Testis (tissue), 2 donors: ENCODE measurements at regions not wholly inside any gene's neighbourhood (a gene's known extent, or its start where the extent isn't known, plus 50 kb on each side); places are given as distances from the start of the nearest gene placed in this dataset.

ENCODE experiments used
- DNase-seq: peaks from one replicate; pipeline ENCODE4 v3.0.0-alpha.2; 2019
- H3K27ac ChIP-seq, 2 donors: fragments of 200-600 bp; sonication (generic); one replicate each; pipeline ENCODE4 v1.5.1; 2019
- H3K27me3 ChIP-seq: fragments of 200-600 bp; sonication (generic); one replicate; pipeline ENCODE4 v1.5.1; 2019
- H3K36me3 ChIP-seq: fragments of 200-600 bp; sonication (generic); one replicate; pipeline ENCODE4 v1.5.1; 2017; ENCODE audit warnings: low read depth; ENCODE audit errors: missing control alignments
- H3K4me1 ChIP-seq: fragments of 200-600 bp; sonication (generic); one replicate; pipeline ENCODE4 v1.5.1; 2019
- H3K4me3 ChIP-seq, 2 donors: fragments of 200-600 bp; sonication (generic); one replicate each; pipeline ENCODE4 v1.5.1; 2017 to 2019
- H3K9me3 ChIP-seq: fragments of 200-600 bp; sonication (generic); one replicate; pipeline ENCODE4 v1.5.1; 2017
- POLR2A ChIP-seq: fragments of 450-650 bp; IDR thresholded peaks from one replicate; pipeline ENCODE4 v1.6.1; 2017; ENCODE audit warnings: antibody characterized with exemption, mild to moderate bottlenecking, moderate library complexity
- WGBS, 2 donors: methylation state at CpG; one replicate each; pipeline ENCODE4 v1.1.5; 2018; 5-methylcytosine and 5-hydroxymethylcytosine counted together
- intact Hi-C: fragments of 100-400 bp; cut with DNase I; formaldehyde crosslinking; loops from one replicate; pipeline ENCODE4 v1.15.1; 2023; ENCODE audit warnings: low total_unique reads
- TF ChIP-seq, protein P1 (sequence below), 3 experiments: fragments of 450-650 bp in 2 of 3; fragments of 200-600 bp in 1 of 3; sonication (generic) in 1 of 3; IDR thresholded peaks; one replicate each; pipeline ENCODE4 v1.5.1; 2016 to 2019; ENCODE audit warnings: antibody characterized with exemption in 3 of 3, mild to moderate bottlenecking in 2 of 3, moderate library complexity in 1 of 3

DNA sequence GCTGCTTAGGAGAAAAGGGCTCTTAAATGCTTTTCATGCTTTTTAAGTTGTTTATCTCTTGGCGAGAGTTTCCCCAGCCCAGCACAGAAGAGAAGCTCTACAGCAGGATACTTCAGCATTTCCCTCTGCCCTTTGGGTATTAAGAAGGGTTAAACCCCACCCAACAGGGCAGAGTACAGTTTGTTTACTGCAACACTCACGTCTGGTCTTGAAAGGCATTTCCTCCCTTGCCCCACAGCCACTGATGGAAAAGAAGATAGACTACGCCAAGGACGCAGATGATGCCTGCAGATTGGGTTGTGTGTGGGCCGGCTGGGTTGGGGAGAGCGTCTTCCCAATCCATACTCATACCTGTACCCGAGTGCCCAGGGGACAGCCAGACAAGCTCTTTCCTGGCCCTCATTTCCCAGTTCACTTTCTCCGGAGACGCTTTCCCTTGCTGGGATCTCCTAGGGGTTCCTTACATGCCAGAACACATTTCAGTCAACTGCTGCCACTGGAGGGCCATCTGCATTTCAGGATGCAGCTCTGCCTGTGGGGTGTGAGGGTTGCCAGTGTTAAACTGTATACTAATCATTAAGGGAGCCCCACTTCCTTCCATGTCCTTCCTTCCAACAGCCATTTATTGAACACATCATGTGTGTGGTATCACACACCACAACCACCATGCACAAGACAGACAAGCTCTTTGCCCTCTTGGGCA, 96.5 kb upstream of the DHX15 start:
- Histone ChIP-seq H3K27me3 (no peaks in the 10 kb centered on the region), H3K36me3 (no peaks in the 10 kb centered on the region), H3K4me3 (no peak overlapping the region), H3K4me1 (no peaks in the 10 kb centered on the region), H3K27ac (no peak overlapping the region), H3K9me3 (no peaks in the 10 kb centered on the region)
- 75 to 78% methylated on average over 9 of the region's 9 CpGs for WGBS, 2 donors
- intact Hi-C loops = no loop called here
- DNase-seq = no peak
- TF ChIP-seq, protein P1, sequence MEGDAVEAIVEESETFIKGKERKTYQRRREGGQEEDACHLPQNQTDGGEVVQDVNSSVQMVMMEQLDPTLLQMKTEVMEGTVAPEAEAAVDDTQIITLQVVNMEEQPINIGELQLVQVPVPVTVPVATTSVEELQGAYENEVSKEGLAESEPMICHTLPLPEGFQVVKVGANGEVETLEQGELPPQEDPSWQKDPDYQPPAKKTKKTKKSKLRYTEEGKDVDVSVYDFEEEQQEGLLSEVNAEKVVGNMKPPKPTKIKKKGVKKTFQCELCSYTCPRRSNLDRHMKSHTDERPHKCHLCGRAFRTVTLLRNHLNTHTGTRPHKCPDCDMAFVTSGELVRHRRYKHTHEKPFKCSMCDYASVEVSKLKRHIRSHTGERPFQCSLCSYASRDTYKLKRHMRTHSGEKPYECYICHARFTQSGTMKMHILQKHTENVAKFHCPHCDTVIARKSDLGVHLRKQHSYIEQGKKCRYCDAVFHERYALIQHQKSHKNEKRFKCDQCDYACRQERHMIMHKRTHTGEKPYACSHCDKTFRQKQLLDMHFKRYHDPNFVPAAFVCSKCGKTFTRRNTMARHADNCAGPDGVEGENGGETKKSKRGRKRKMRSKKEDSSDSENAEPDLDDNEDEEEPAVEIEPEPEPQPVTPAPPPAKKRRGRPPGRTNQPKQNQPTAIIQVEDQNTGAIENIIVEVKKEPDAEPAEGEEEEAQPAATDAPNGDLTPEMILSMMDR (IDR thresholded peaks at IDR 0.05) = no peak
- TF ChIP-seq POLR2A = no peak

DNA sequence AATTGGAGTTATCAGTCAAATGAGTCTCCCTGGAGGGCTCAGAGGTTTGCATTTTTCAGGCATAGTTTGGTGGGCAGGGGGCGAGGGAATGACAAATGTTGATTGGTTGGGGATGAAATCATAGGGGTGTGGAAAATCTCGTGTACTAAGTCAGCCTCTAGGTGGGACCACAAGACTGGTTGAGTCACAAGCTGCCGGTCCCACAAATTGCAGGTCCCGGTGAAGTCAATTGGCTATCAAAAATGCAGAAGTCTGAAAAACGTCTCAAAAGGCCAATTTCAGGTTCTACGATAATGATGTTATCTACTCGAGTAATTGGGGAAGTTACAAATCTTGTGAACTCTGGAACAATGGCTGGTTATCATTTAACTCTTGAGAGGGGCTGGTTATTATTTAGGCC, 98.8 kb upstream of the DHX15 start:
- H3K9me3 ChIP-seq = no peaks in the 10 kb centered on the region
- no peak overlapping the region for H3K27ac ChIP-seq
- no peak overlapping the region for H3K4me3 ChIP-seq
- intact Hi-C loops = no loop called here
- no peaks in the 10 kb centered on the region for H3K27me3 ChIP-seq
- no peaks in the 10 kb centered on the region for H3K36me3 ChIP-seq
- H3K4me1 ChIP-seq = no peaks in the 10 kb centered on the region
- TF ChIP-seq, protein P1 (IDR thresholded peaks at IDR 0.05) = no peak
- TF ChIP-seq POLR2A = no peak
- DNase-seq = no peak
- 64 to 69% methylated on average over 7 of the region's 7 CpGs for WGBS, 2 donors

DNA sequence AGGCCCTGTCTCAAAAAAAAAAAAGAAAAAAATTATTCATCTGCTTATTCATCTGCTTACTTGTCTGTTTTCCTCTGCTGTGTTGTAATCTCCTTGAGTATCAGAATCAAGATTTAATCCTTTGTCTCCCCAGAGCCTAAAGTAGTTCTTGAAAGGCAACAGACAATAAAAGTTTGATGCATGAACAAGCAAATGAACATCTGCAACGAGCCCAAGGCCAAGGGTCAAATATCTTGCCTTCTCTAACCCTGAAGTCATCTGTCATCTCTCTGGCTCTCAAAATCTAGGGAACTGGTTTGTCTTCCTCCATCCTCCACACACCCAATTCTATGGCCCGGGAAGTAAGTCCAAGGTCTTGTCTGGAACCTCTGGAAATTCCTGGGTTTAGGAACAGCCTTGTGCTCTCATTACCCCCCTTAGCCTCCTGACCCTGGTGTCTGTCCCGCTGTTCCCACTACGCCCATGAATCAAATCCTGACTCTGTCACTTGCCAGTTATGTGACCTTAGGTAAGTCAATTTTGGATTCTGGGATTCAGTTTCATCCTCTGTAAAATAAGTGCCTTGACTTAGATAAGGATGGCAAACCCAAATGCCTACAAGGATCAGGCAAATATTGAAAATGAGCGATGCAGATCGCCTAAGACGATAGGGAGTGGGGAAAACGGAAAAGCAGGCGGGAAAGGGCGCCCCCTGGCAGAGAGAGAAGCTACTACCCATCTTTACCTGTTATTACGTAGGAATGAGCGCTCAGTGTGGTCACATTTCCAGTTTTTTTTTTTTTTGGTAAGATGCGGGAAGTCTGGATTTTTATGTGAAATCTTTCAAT, 102.7 kb upstream of the DHX15 start:
- Histone ChIP-seq H3K4me1 (no peaks in the 10 kb centered on the region), H3K27ac (no peak overlapping the region), H3K4me3 (no peak overlapping the region), H3K27me3 (no peaks in the 10 kb centered on the region), H3K36me3 (no peaks in the 10 kb centered on the region), H3K9me3 (no peaks in the 10 kb centered on the region)
- no peak for TF ChIP-seq POLR2A
- TF ChIP-seq, protein P1 (IDR thresholded peaks at IDR 0.05) = peak in 2 of 3 experiments; percentile 52 to 53
- WGBS, 2 donors = 42 to 47% methylated on average over 13 of the region's 13 CpGs
- peak; percentile 62 for DNase-seq
- intact Hi-C loops = no loop called here

DNA sequence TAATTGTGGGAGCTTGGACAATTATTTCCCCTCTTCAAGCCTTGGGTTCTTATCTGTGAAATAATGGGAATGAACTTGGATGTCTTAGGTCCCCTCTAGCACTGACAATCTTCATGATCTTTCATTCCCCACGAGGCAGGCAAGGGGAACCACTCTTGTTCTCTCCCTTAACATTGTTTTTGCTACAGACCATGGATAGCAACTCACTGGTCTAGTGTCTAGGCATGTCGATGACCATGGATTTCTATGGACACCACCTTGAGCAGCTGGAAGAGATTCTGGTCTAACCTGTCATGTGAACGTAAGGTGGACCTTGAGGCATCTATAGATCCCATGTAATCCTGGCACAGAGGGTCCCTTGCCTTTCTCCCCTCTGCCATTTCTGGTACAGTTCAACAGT, 104.1 kb upstream of the DHX15 start:
- no peak for DNase-seq
- H3K9me3 ChIP-seq = no peaks in the 10 kb centered on the region
- 66 to 87% methylated on average over 3 of the region's 3 CpGs for WGBS, 2 donors
- no peak for TF ChIP-seq POLR2A
- TF ChIP-seq, protein P1 (IDR thresholded peaks at IDR 0.05) = no peak
- intact Hi-C loops = no loop called here
- no peaks in the 10 kb centered on the region for H3K27me3 ChIP-seq
- H3K4me1 ChIP-seq = no peaks in the 10 kb centered on the region
- no peaks in the 10 kb centered on the region for H3K36me3 ChIP-seq
- H3K4me3 ChIP-seq = no peak overlapping the region
- H3K27ac ChIP-seq = no peak overlapping the region
